SU-DHL-6 (cell line): ENCODE measurements at regions not wholly inside any gene's neighbourhood (a gene's known extent, or its start where the extent isn't known, plus 50 kb on each side); places are given as distances from the start of the nearest gene placed in this dataset.

Experiments used
- H2AFZ ChIP-seq: fragments of 200-600 bp; sonication (generic); 2 replicates; pipeline ENCODE4 v1.6.1; 2014; ENCODE audit warnings: low read depth, mild to moderate bottlenecking, moderate library complexity, mixed read lengths, antibody characterized with exemption, low read length; ENCODE audit not compliant: severe bottlenecking
- H3F3A ChIP-seq: fragments of 200-600 bp; shearing (Covaris generic); 2 replicates; pipeline ENCODE4 v1.6.0; 2016; ENCODE audit warnings: antibody characterized with exemption, mild to moderate bottlenecking; ENCODE audit not compliant: insufficient read depth
- H3K27ac ChIP-seq: fragments of 200-600 bp; sonication (generic); 2 replicates; pipeline ENCODE4 v1.5.1; 2016; ENCODE audit warnings: low read depth, mild to moderate bottlenecking, low read length, moderate library complexity, mixed read lengths
- H3K27me3 ChIP-seq: fragments of 200-600 bp; sonication (generic), shearing (Covaris generic); 2 replicates; pipeline ENCODE4 v1.6.0; 2014; ENCODE audit warnings: mild to moderate bottlenecking, low read length
- H3K36me3 ChIP-seq: fragments of 200-600 bp; sonication (generic); 2 replicates; pipeline ENCODE4 v1.6.1; 2014; ENCODE audit warnings: mild to moderate bottlenecking, low read length, mixed read lengths
- H3K4me2 ChIP-seq: fragments of 300-600, 200-600 bp; shearing (Covaris generic), sonication (generic); 2 replicates; pipeline ENCODE4 v1.6.0; 2014; ENCODE audit warnings: low read length, low read depth, mild to moderate bottlenecking; ENCODE audit not compliant: poor library complexity, severe bottlenecking
- H3K4me3 ChIP-seq: fragments of 200-600 bp; sonication (generic); 2 replicates; pipeline ENCODE4 v1.5.1; 2014; ENCODE audit warnings: antibody characterized with exemption, low read length, mild to moderate bottlenecking, mixed read lengths; ENCODE audit not compliant: insufficient read depth, poor library complexity, severe bottlenecking
- H3K79me2 ChIP-seq: fragments of 200-600 bp; sonication (generic); 2 replicates; pipeline ENCODE4 v1.6.1; 2014; ENCODE audit warnings: mild to moderate bottlenecking, low read length, moderate library complexity; ENCODE audit not compliant: insufficient read depth
- H3K9ac ChIP-seq: fragments of 200-600 bp; sonication (generic); 2 replicates; pipeline ENCODE4 v1.7.0; 2014; ENCODE audit warnings: mild to moderate bottlenecking, low read length
- H3K9me2 ChIP-seq: fragments of 200-600 bp; sonication (generic); replicated peaks from 2 replicates; pipeline ENCODE4 v1.6.1; 2014; ENCODE audit warnings: low read length; ENCODE audit not compliant: insufficient read depth
- H3K9me3 ChIP-seq: fragments of 200-600 bp; sonication (generic); 2 replicates; pipeline ENCODE4 v1.6.1; 2014; ENCODE audit warnings: low read length, mixed read lengths; ENCODE audit not compliant: insufficient read depth
- H4K20me1 ChIP-seq: fragments of 200-600 bp; sonication (generic); 2 replicates; pipeline ENCODE4 v1.6.1; 2014; ENCODE audit warnings: low read depth, mild to moderate bottlenecking, antibody characterized with exemption, low read length, moderate library complexity, mixed read lengths
- CTCF ChIP-seq: fragments of 200-600 bp; sonication (generic); IDR thresholded peaks from one replicate; pipeline ENCODE4 v1.5.1; 2017; ENCODE audit warnings: antibody characterized with exemption, mild to moderate bottlenecking, low read length, moderate library complexity; ENCODE audit not compliant: insufficient read depth, poor library complexity, severe bottlenecking
- EZH2phosphoT487 ChIP-seq: fragments of 200-600 bp; sonication (generic), shearing (Covaris generic); conservative IDR thresholded peaks from 2 replicates; pipeline ENCODE4 v1.6.1; 2018; ENCODE audit warnings: mild to moderate bottlenecking, antibody characterized with exemption, low read length, moderate library complexity, mixed read lengths

GRCh38 chr13:86377451-86377850 is 578.2 kb upstream of the SLITRK6 start:
- no peaks in the 10 kb centered on the region for H3K79me2 ChIP-seq
- no peaks in the 10 kb centered on the region for H3K36me3 ChIP-seq
- H3K27me3 ChIP-seq = no peaks in the 10 kb centered on the region
- H3K9me2 ChIP-seq = no peaks in the 10 kb centered on the region
- no peak overlapping the region for H3K27ac ChIP-seq
- H3K9ac ChIP-seq = no peak overlapping the region
- H3K4me3 ChIP-seq = no peak overlapping the region
- H3K4me2 ChIP-seq = no peak overlapping the region
- no peak overlapping the region for H2AFZ ChIP-seq
- H4K20me1 ChIP-seq = no peaks in the 10 kb centered on the region
- TF ChIP-seq CTCF (no peak), EZH2phosphoT487 (no peak)
- H3F3A ChIP-seq = no peaks in the 10 kb centered on the region
- no peaks in the 10 kb centered on the region for H3K9me3 ChIP-seq

- H3K9me2 ChIP-seq = no peaks in the 10 kb centered on the region
- H3K4me2 ChIP-seq = no peak overlapping the region
- TF ChIP-seq EZH2phosphoT487 = no peak
- TF ChIP-seq CTCF = no peak
- no peak overlapping the region for H3K9ac ChIP-seq
- H3K9me3 ChIP-seq = no peaks in the 10 kb centered on the region
- no peaks in the 10 kb centered on the region for H4K20me1 ChIP-seq
- no peak overlapping the region for H3K4me3 ChIP-seq
- H3K27me3 ChIP-seq = no peaks in the 10 kb centered on the region
- H2AFZ ChIP-seq = no peak overlapping the region
- no peaks in the 10 kb centered on the region for H3F3A ChIP-seq
- H3K79me2 ChIP-seq = no peaks in the 10 kb centered on the region
- no peak overlapping the region for H3K27ac ChIP-seq
- no peaks in the 10 kb centered on the region for H3K36me3 ChIP-seq
These were observed 579.4 kb upstream of the SLITRK6 start for GRCh38 chr13:86378628-86379027.

- H3K9me3 ChIP-seq = no peaks in the 10 kb centered on the region
- no peaks in the 10 kb centered on the region for H4K20me1 ChIP-seq
- no peaks in the 10 kb centered on the region for H3K9me2 ChIP-seq
- H3K27me3 ChIP-seq = no peaks in the 10 kb centered on the region
- no peak overlapping the region for H2AFZ ChIP-seq
- no peak overlapping the region for H3K27ac ChIP-seq
- no peaks in the 10 kb centered on the region for H3K79me2 ChIP-seq
- H3K4me2 ChIP-seq = no peak overlapping the region
- H3F3A ChIP-seq = no peaks in the 10 kb centered on the region
- no peak overlapping the region for H3K9ac ChIP-seq
- H3K36me3 ChIP-seq = no peaks in the 10 kb centered on the region
- H3K4me3 ChIP-seq = no peak overlapping the region
- TF ChIP-seq EZH2phosphoT487 (no peak), CTCF (no peak)
These were observed 583.9 kb upstream of the SLITRK6 start for GRCh38 chr13:86383151-86383550.
